ENCODE measurements at regions not wholly inside any gene's neighbourhood (a gene's known extent, or its start where the extent isn't known, plus 50 kb on each side); places are given as distances from the start of the nearest gene placed in this dataset.

GRCh38 chr18:23317975-23318675 lies 135.0 kb upstream of the RIOK3 start:
- TF ChIP-seq POLR2AphosphoS5 (IDR thresholded peaks at IDR 0.05; ENCODE audit: low read depth, low read length) (no peak), REST (IDR thresholded peaks at IDR 0.05; ENCODE audit: insufficient read depth in 1 of 2, low read depth in 2 of 2, low read length in 2 of 2) (no peak), SIN3A (IDR thresholded peaks at IDR 0.05; ENCODE audit: borderline replicate concordance, insufficient read depth, low read length) (no peak), FOXP2 (optimal IDR thresholded peaks at IDR 0.05; ENCODE audit: borderline replicate concordance, extremely low read depth, extremely low read length, insufficient read depth) (no peak)

All from PFSK-1 (cell line).